ENCODE measurements at regions not wholly inside any gene's neighbourhood (a gene's known extent, or its start where the extent isn't known, plus 50 kb on each side); places are given as distances from the start of the nearest gene placed in this dataset.

- TF ChIP-seq POLR2AphosphoS5 (IDR thresholded peaks at IDR 0.05) (no peak), CTCF (IDR thresholded peaks at IDR 0.05) (no peak), POLR2A (IDR thresholded peaks at IDR 0.05) (no peak), EP300 (IDR thresholded peaks at IDR 0.05) (no peak)
- no peak overlapping the region for H3K4me3 ChIP-seq
- H3K27me3 ChIP-seq = no peaks in the 10 kb centered on the region
- H3K27ac ChIP-seq = no peak overlapping the region
- no peaks in the 10 kb centered on the region for H3K4me1 ChIP-seq
- intact Hi-C loops (cut with DNase I; ENCODE audit: low total_unique reads) = no loop called here
- no peak for DNase-seq
- H3K36me3 ChIP-seq = no peaks in the 10 kb centered on the region
- no peaks in the 10 kb centered on the region for H3K9me3 ChIP-seq
Measured at GRCh38 chr3:88398581-88398980, 248.8 kb downstream of the C3orf38 start.

- Histone ChIP-seq H3K27me3 (no peaks in the 10 kb centered on the region), H3K36me3 (no peaks in the 10 kb centered on the region), H3K27ac (no peak overlapping the region), H3K4me1 (no peaks in the 10 kb centered on the region), H3K4me3 (no peak overlapping the region), H3K9me3 (no peaks in the 10 kb centered on the region)
- TF ChIP-seq POLR2A (IDR thresholded peaks at IDR 0.05) (no peak), CTCF (IDR thresholded peaks at IDR 0.05) (no peak), EP300 (IDR thresholded peaks at IDR 0.05) (no peak), POLR2AphosphoS5 (IDR thresholded peaks at IDR 0.05) (no peak)
- intact Hi-C loops (cut with DNase I; ENCODE audit: low total_unique reads) = no loop called here
- DNase-seq = no peak
Measured at GRCh38 chr3:88403319-88403718, 253.6 kb downstream of the C3orf38 start.

- Histone ChIP-seq H3K27ac (no peak overlapping the region), H3K4me3 (no peak overlapping the region), H3K27me3 (no peaks in the 10 kb centered on the region), H3K4me1 (no peaks in the 10 kb centered on the region), H3K9me3 (no peaks in the 10 kb centered on the region), H3K36me3 (no peaks in the 10 kb centered on the region)
- intact Hi-C loops (cut with DNase I; ENCODE audit: low total_unique reads) = no loop called here
- TF ChIP-seq EP300 (IDR thresholded peaks at IDR 0.05) (no peak), POLR2A (IDR thresholded peaks at IDR 0.05) (no peak), POLR2AphosphoS5 (IDR thresholded peaks at IDR 0.05) (no peak), CTCF (IDR thresholded peaks at IDR 0.05) (no peak)
- whole genome bisulfite sequencing, 5 donors = 73 to 90% (median 79%) methylated on average over 1 of the region's 1 CpG
- DNase-seq = no peak
Measured at GRCh38 chr3:88408097-88408496, 258.3 kb downstream of the C3orf38 start.

- Histone ChIP-seq H3K36me3 (no peaks in the 10 kb centered on the region), H3K4me1 (no peaks in the 10 kb centered on the region), H3K27ac (no peak overlapping the region), H3K4me3 (no peak overlapping the region), H3K27me3 (no peaks in the 10 kb centered on the region), H3K9me3 (no peaks in the 10 kb centered on the region)
- no peak for DNase-seq
- no peak for TF ChIP-seq EP300 (IDR thresholded peaks at IDR 0.05)
- TF ChIP-seq POLR2A (IDR thresholded peaks at IDR 0.05) = no peak
- TF ChIP-seq CTCF (IDR thresholded peaks at IDR 0.05) = no peak
- TF ChIP-seq POLR2AphosphoS5 (IDR thresholded peaks at IDR 0.05) = no peak
- WGBS, 5 donors = 56 to 74% (median 65%) methylated on average over 5 of the region's 5 CpGs
- intact Hi-C loops (cut with DNase I; ENCODE audit: low total_unique reads) = no loop called here
Measured at GRCh38 chr3:88408935-88409334, 259.2 kb downstream of the C3orf38 start.

GRCh38 chr3:88410259-88410658 lies 260.5 kb downstream of the C3orf38 start:
- no peaks in the 10 kb centered on the region for H3K4me1 ChIP-seq
- WGBS, 5 donors = 23 to 35% (median 27%) methylated on average over 3 of the region's 3 CpGs
- intact Hi-C loops (cut with DNase I; ENCODE audit: low total_unique reads) = no loop called here
- TF ChIP-seq EP300 (IDR thresholded peaks at IDR 0.05) (no peak), POLR2AphosphoS5 (IDR thresholded peaks at IDR 0.05) (no peak), POLR2A (IDR thresholded peaks at IDR 0.05) (no peak)
- peak in 1 of 2 donors; percentile 7 for DNase-seq
- H3K9me3 ChIP-seq = no peaks in the 10 kb centered on the region
- no peaks in the 10 kb centered on the region for H3K36me3 ChIP-seq
- H3K27ac ChIP-seq = no peak overlapping the region
- no peaks in the 10 kb centered on the region for H3K27me3 ChIP-seq
- H3K4me3 ChIP-seq = no peak overlapping the region

All from stomach (tissue), 8 donors.